ENCODE measurements at regions not wholly inside any gene's neighbourhood (a gene's known extent, or its start where the extent isn't known, plus 50 kb on each side); places are given as distances from the start of the nearest gene placed in this dataset.

DNA sequence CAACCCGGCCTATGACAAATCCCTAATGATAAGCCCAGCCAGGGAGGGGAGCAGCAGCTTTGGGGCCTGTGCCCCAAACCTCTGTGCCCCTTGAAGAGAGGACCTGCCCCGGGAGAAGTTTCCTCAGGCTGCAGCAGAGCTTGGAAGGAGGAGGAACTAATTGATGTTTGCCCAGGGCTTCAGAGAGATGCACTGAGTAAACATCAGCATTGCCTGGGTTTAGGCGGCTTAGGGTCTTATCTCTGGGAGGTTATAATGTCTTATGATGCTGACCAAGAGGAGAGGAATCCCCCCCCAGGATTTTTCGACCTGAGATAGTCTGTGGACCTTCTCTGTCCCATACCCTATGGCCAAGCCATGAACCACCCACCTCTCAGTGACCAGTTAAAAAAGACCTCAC lies 148.7 kb upstream of the SDK2 start:
- TF ChIP-seq POLR2A (IDR thresholded peaks at IDR 0.05) (no peak), EP300 (IDR thresholded peaks at IDR 0.05; ENCODE audit: low read depth) (no peak)
- no peaks in the 10 kb centered on the region for H3K36me3 ChIP-seq
- H3K27me3 ChIP-seq, result no peaks in the 10 kb centered on the region
- H3K9me3 ChIP-seq, result no peaks in the 10 kb centered on the region
- WGBS, 2 donors (ENCODE audit: low coverage in 1 of 2), result 32% methylated on average over 4 of the region's 4 CpGs; no CpG with 5 or more reads in 1 of the 2 donors
- H3K4me3 ChIP-seq, result no peak overlapping the region
- H3K27ac ChIP-seq, result no peak overlapping the region
- DNase-seq, result no peak
- peaks cover 0 to 10% (median 2%) of the 10 kb centered on the region in 4 donors for H3K4me1 ChIP-seq
- intact Hi-C loops (cut with DNase I; ENCODE audit: low total_unique reads) (no loop called here), in situ Hi-C loops (cut with MboI; ENCODE audit: low pct_ligation_motif_present in 1 of 4, low pct_unique_long_range_greater_than_20kb in 1 of 4, low sequenced_read_pairs in 3 of 4) (no loop called here)

DNA sequence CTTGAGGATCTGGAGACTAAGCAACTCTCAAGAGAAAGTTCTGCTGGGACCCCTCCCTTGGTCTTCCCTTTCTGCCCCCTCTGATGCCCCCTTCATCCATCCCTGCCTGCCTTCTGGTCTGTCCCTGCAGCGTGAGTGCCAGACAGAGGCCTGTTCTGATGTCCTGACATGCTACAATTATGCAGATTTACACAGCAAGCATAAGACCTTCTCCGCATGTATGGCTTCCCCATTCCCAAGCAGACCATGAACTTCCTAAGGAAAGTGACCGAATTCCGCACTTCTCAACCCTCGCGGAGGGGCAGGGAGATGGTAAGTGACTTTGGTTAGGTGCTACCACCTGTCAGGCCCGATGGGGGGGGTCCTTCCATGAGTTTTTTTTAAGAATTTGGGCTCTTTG lies 150.1 kb upstream of the SDK2 start:
- intact Hi-C loops (cut with DNase I; ENCODE audit: low total_unique reads) (no loop called here), in situ Hi-C loops (cut with MboI; ENCODE audit: low pct_ligation_motif_present in 1 of 4, low pct_unique_long_range_greater_than_20kb in 1 of 4, low sequenced_read_pairs in 3 of 4) (no loop called here)
- WGBS, 2 donors (ENCODE audit: low coverage in 1 of 2), result 81% methylated on average over 7 of the region's 7 CpGs; no CpG with 5 or more reads in 1 of the 2 donors

DNA sequence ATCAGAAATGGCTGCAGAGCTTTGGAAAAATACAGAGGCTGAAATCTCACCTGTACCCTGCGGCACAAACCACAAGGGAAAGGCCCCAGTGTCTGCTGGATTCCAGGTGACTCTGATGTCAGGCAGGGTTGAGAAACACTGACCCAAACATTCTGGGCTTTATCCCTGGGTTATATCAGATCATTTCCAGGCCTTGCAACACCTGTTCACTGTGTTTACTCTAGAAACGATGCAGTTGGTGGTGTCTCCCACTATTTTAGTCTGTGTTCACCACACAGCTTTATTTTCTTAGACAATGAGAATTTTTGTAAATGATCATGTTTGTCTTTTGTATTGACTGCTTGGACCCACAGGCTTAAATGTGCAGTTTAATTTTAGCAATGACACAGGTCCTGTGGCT lies 151.5 kb upstream of the SDK2 start:
- Histone ChIP-seq H3K9me3 (no peaks in the 10 kb centered on the region), H3K4me3 (no peak overlapping the region), H3K36me3 (no peaks in the 10 kb centered on the region), H3K4me1 (peaks cover 0 to 15% (median 4%) of the 10 kb centered on the region in 4 donors), H3K27me3 (no peaks in the 10 kb centered on the region), H3K27ac (no peak overlapping the region)
- intact Hi-C loops (cut with DNase I; ENCODE audit: low total_unique reads), result no loop called here
- DNase-seq, result no peak
- in situ Hi-C loops (cut with MboI; ENCODE audit: low pct_ligation_motif_present in 1 of 4, low pct_unique_long_range_greater_than_20kb in 1 of 4, low sequenced_read_pairs in 3 of 4), result no loop called here
- TF ChIP-seq POLR2A (IDR thresholded peaks at IDR 0.05), result no peak
- TF ChIP-seq, protein P1, sequence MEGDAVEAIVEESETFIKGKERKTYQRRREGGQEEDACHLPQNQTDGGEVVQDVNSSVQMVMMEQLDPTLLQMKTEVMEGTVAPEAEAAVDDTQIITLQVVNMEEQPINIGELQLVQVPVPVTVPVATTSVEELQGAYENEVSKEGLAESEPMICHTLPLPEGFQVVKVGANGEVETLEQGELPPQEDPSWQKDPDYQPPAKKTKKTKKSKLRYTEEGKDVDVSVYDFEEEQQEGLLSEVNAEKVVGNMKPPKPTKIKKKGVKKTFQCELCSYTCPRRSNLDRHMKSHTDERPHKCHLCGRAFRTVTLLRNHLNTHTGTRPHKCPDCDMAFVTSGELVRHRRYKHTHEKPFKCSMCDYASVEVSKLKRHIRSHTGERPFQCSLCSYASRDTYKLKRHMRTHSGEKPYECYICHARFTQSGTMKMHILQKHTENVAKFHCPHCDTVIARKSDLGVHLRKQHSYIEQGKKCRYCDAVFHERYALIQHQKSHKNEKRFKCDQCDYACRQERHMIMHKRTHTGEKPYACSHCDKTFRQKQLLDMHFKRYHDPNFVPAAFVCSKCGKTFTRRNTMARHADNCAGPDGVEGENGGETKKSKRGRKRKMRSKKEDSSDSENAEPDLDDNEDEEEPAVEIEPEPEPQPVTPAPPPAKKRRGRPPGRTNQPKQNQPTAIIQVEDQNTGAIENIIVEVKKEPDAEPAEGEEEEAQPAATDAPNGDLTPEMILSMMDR (IDR thresholded peaks at IDR 0.05), result no peak
- TF ChIP-seq EP300 (IDR thresholded peaks at IDR 0.05; ENCODE audit: low read depth), result no peak
- no peak for TF ChIP-seq POLR2AphosphoS5 (IDR thresholded peaks at IDR 0.05)
- whole genome bisulfite sequencing, 2 donors (ENCODE audit: low coverage in 1 of 2), result 52 to 61% methylated on average over 2 of the region's 2 CpGs

More for the DNA sequence above, 150.1 kb upstream of the SDK2 start:
- Histone ChIP-seq H3K4me1 (peaks cover 0 to 15% (median 4%) of the 10 kb centered on the region in 4 donors), H3K9me3 (no peaks in the 10 kb centered on the region), H3K36me3 (no peaks in the 10 kb centered on the region), H3K4me3 (no peak overlapping the region), H3K27me3 (no peaks in the 10 kb centered on the region), H3K27ac (no peak overlapping the region)
- TF ChIP-seq POLR2AphosphoS5 (IDR thresholded peaks at IDR 0.05), result no peak
- no peak for TF ChIP-seq POLR2A (IDR thresholded peaks at IDR 0.05)
- TF ChIP-seq EP300 (IDR thresholded peaks at IDR 0.05; ENCODE audit: low read depth), result no peak
- TF ChIP-seq, protein P1 (IDR thresholded peaks at IDR 0.05), result no peak
- DNase-seq, result no peak

DNA sequence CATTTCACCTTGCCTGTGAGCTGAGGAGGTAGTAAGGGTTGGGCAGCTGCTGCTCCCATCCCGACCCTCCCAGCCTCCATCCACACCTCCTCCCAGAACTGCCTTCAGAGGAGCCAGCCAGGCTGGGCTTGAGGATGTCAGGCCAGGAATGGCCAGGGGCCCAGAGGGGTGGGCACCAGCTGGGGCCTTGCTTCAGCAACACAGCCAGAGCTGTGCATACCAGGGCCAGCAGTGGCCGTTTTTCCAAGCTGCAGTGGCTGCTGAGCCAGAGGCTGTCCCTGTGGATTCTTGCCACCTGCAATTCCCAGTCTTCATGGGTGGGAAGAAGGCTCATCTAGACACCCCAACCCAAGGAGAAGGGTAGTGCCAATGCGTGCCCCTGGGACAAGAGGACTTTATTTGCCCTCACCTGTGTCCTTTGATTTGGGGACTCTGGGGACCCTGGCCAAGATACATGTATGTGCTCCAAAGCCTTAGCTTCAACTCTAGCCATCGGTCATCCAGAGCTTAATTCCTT lies 153.4 kb upstream of the SDK2 start:
- peak overlapping the region in 1 of 4 donors; percentile 8 for H3K27ac ChIP-seq
- H3K36me3 ChIP-seq, result no peaks in the 10 kb centered on the region
- intact Hi-C loops (cut with DNase I; ENCODE audit: low total_unique reads), result no loop called here
- no peaks in the 10 kb centered on the region for H3K9me3 ChIP-seq
- peaks cover 0 to 15% (median 4%) of the 10 kb centered on the region in 4 donors for H3K4me1 ChIP-seq
- no peak for TF ChIP-seq POLR2AphosphoS5 (IDR thresholded peaks at IDR 0.05)
- TF ChIP-seq POLR2A (IDR thresholded peaks at IDR 0.05), result no peak
- TF ChIP-seq, protein P1 (IDR thresholded peaks at IDR 0.05), result no peak
- in situ Hi-C loops (cut with MboI; ENCODE audit: low pct_ligation_motif_present in 1 of 4, low pct_unique_long_range_greater_than_20kb in 1 of 4, low sequenced_read_pairs in 3 of 4), result no loop called here
- H3K27me3 ChIP-seq, result peaks cover 3% of the 10 kb centered on the region
- no peak for DNase-seq
- WGBS, 2 donors (ENCODE audit: low coverage in 1 of 2), result 72% methylated on average over 4 of the region's 4 CpGs; no CpG with 5 or more reads in 1 of the 2 donors
- H3K4me3 ChIP-seq, result no peak overlapping the region

Data from transverse colon (tissue), 4 donors.